Gastroesophageal sphincter (tissue), 4 donors: ENCODE measurements at regions not wholly inside any gene's neighbourhood (a gene's known extent, or its start where the extent isn't known, plus 50 kb on each side); places are given as distances from the start of the nearest gene placed in this dataset.

Source experiments
- ATAC-seq: fragments of 150-250 bp; one replicate; pipeline ENCODE4 v1.9.1; 2016; ENCODE audit warnings: mild to moderate bottlenecking, moderate library complexity
- H3K27ac ChIP-seq, 4 donors: fragments of 200-600 bp; sonication (generic) in 3 of 4; 1 replicate in 3 of 4; 2 replicates in 1 of 4; pipeline ENCODE4 v1.5.1; 2016 to 2019
- H3K27me3 ChIP-seq: fragments of 200-600 bp; sonication (generic); one replicate; pipeline ENCODE4 v1.5.1; 2019
- H3K36me3 ChIP-seq, 2 donors: fragments of 200-600 bp; sonication (generic); one replicate each; pipeline ENCODE4 v1.5.1; 2019; ENCODE audit warnings: control low read depth in 1 of 2
- H3K4me1 ChIP-seq, 3 donors: fragments of 200-600 bp; sonication (generic); 1 replicate in 2 of 3; 2 replicates in 1 of 3; pipeline ENCODE4 v1.5.1; 2016 to 2019; ENCODE audit warnings: control low read depth in 2 of 3
- H3K4me3 ChIP-seq, 2 donors: fragments of 200-600 bp; sonication (generic); one replicate each; pipeline ENCODE4 v1.5.1; 2019; ENCODE audit warnings: mild to moderate bottlenecking in 1 of 2, moderate library complexity in 1 of 2
- H3K9me3 ChIP-seq, 3 donors: fragments of 200-600 bp; sonication (generic); one replicate each; pipeline ENCODE4 v1.5.1; 2017 to 2019; ENCODE audit warnings: control low read depth in 2 of 3
- CTCF ChIP-seq, 4 experiments: fragments of 200-600 bp in 2 of 4; fragments of 450-650 bp in 2 of 4; sonication (generic) in 1 of 4; IDR thresholded peaks; one replicate each; pipeline ENCODE4 v1.5.1; 2017 to 2019; ENCODE audit warnings: antibody characterized with exemption in 4 of 4, mild to moderate bottlenecking in 2 of 4, moderate library complexity in 2 of 4
- EP300 ChIP-seq: sonication (generic); formaldehyde crosslinking; IDR thresholded peaks from one replicate; pipeline ENCODE4 v1.6.1; 2017; ENCODE audit warnings: antibody characterized with exemption, mild to moderate bottlenecking
- POLR2A ChIP-seq, 2 donors: fragments of 450-650 bp; IDR thresholded peaks; one replicate each; pipeline ENCODE4 v1.6.1; 2017; ENCODE audit warnings: antibody characterized with exemption in 2 of 2, mild to moderate bottlenecking in 2 of 2, moderate library complexity in 1 of 2
- POLR2AphosphoS5 ChIP-seq: sonication (generic); formaldehyde crosslinking; IDR thresholded peaks from one replicate; pipeline ENCODE4 v1.6.1; 2017; ENCODE audit warnings: antibody characterized with exemption
- WGBS, 2 donors: methylation state at CpG; one replicate each; pipeline ENCODE4 v1.1.5; 2018; ENCODE audit warnings: low coverage in 1 of 2; 5-methylcytosine and 5-hydroxymethylcytosine counted together

DNA sequence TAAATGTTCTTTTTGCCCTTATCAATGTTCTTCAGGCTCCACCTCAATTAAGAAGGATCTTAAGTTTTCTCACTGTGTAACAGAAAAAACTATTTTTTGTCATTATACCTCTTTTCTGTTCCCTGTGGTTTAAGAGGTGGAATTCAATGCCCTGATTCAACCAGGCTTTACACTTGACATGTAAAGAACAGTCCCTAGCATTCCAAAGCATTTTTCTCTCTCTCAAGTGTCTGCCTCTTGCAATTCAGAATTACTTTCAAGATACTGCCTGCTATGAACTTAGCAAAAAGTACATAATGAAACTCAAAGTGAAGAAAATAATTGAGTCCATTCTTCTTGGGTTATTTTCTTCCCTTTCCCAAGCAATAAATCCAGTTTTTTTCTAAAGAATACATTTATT is 160.6 kb upstream of the NOL4 start:
- no peak overlapping the region for H3K4me3 ChIP-seq
- peaks cover 0 to 4% (median 0%) of the 10 kb centered on the region in 3 donors for H3K9me3 ChIP-seq
- H3K36me3 ChIP-seq = no peaks in the 10 kb centered on the region
- no peaks in the 10 kb centered on the region for H3K4me1 ChIP-seq
- TF ChIP-seq EP300 (no peak), POLR2AphosphoS5 (no peak), CTCF (IDR thresholded peaks at IDR 0.05) (no peak), POLR2A (IDR thresholded peaks at IDR 0.05) (no peak)
- no peak overlapping the region for H3K27ac ChIP-seq
- no peaks in the 10 kb centered on the region for H3K27me3 ChIP-seq
- ATAC-seq = no peak

GRCh38 chr18:34386803-34387202 is 162.1 kb upstream of the NOL4 start:
- no peak for ATAC-seq
- TF ChIP-seq POLR2AphosphoS5 (no peak), CTCF (IDR thresholded peaks at IDR 0.05) (no peak), POLR2A (IDR thresholded peaks at IDR 0.05) (no peak), EP300 (no peak)
- Histone ChIP-seq H3K4me1 (no peaks in the 10 kb centered on the region), H3K27me3 (no peaks in the 10 kb centered on the region), H3K4me3 (no peak overlapping the region), H3K36me3 (no peaks in the 10 kb centered on the region), H3K27ac (no peak overlapping the region), H3K9me3 (peaks cover 0 to 4% (median 0%) of the 10 kb centered on the region in 3 donors)
- WGBS, 2 donors = 83 to 87% methylated on average over 1 to 6 of the region's 6 CpGs

- Histone ChIP-seq H3K27ac (no peak overlapping the region), H3K36me3 (no peaks in the 10 kb centered on the region), H3K27me3 (no peaks in the 10 kb centered on the region), H3K4me3 (no peak overlapping the region), H3K9me3 (no peaks in the 10 kb centered on the region), H3K4me1 (no peaks in the 10 kb centered on the region)
- no peak for ATAC-seq
- no peak for TF ChIP-seq POLR2AphosphoS5
- no peak for TF ChIP-seq CTCF (IDR thresholded peaks at IDR 0.05)
- TF ChIP-seq EP300 = no peak
- TF ChIP-seq POLR2A (IDR thresholded peaks at IDR 0.05) = no peak
- 46 to 81% methylated on average over 2 of the region's 2 CpGs for WGBS, 2 donors
Observed at GRCh38 chr18:34397286-34397896, 172.7 kb upstream of the NOL4 start.

GRCh38 chr18:34399892-34400291 is 175.2 kb upstream of the NOL4 start:
- H3K9me3 ChIP-seq = no peaks in the 10 kb centered on the region
- no peaks in the 10 kb centered on the region for H3K27me3 ChIP-seq
- H3K4me1 ChIP-seq = no peaks in the 10 kb centered on the region
- no peaks in the 10 kb centered on the region for H3K36me3 ChIP-seq
- ATAC-seq = no peak
- H3K4me3 ChIP-seq = no peak overlapping the region
- H3K27ac ChIP-seq = no peak overlapping the region
- WGBS, 2 donors = 85 to 100% methylated on average over 2 to 3 of the region's 3 CpGs
- no peak for TF ChIP-seq CTCF (IDR thresholded peaks at IDR 0.05)
- no peak for TF ChIP-seq EP300
- TF ChIP-seq POLR2A (IDR thresholded peaks at IDR 0.05) = no peak
- no peak for TF ChIP-seq POLR2AphosphoS5

GRCh38 chr18:34400834-34401233 is 176.1 kb upstream of the NOL4 start:
- no peak for TF ChIP-seq EP300
- no peak for TF ChIP-seq POLR2A (IDR thresholded peaks at IDR 0.05)
- no peak for TF ChIP-seq POLR2AphosphoS5
- TF ChIP-seq CTCF (IDR thresholded peaks at IDR 0.05) = no peak
- no peak for ATAC-seq
- Histone ChIP-seq H3K9me3 (no peaks in the 10 kb centered on the region), H3K27ac (no peak overlapping the region), H3K4me1 (no peaks in the 10 kb centered on the region), H3K27me3 (no peaks in the 10 kb centered on the region), H3K4me3 (no peak overlapping the region), H3K36me3 (no peaks in the 10 kb centered on the region)
- 74 to 76% methylated on average over 1 of the region's 1 CpG for WGBS, 2 donors
